ENCODE measurements at regions not wholly inside any gene's neighbourhood (a gene's known extent, or its start where the extent isn't known, plus 50 kb on each side); places are given as distances from the start of the nearest gene placed in this dataset.

- no peak for DNase-seq (ENCODE audit: low spot score)
These were observed 133.2 kb upstream of the TBX20 start for GRCh38 chr7:35386816-35387706.

- no peak for DNase-seq (ENCODE audit: low spot score)
These were observed 132.3 kb upstream of the TBX20 start for GRCh38 chr7:35386082-35386815.

- no peak for DNase-seq (ENCODE audit: low spot score)
These were observed 131.1 kb upstream of the TBX20 start for GRCh38 chr7:35384761-35385700.

- no peak for DNase-seq (ENCODE audit: low spot score)
These were observed 126.9 kb upstream of the TBX20 start for GRCh38 chr7:35380739-35381224.

GRCh38 chr7:35379481-35379880, 125.6 kb upstream of the TBX20 start:
- no peak for DNase-seq (ENCODE audit: low spot score)

- DNase-seq (ENCODE audit: low spot score), result no peak
These were observed 121.6 kb upstream of the TBX20 start for GRCh38 chr7:35375516-35375915.

- DNase-seq (ENCODE audit: low spot score), result no peak
These were observed 121.0 kb upstream of the TBX20 start for GRCh38 chr7:35374858-35375257.

GRCh38 chr7:35371221-35371620, 117.3 kb upstream of the TBX20 start:
- DNase-seq (ENCODE audit: low spot score), result no peak

- no peak for DNase-seq (ENCODE audit: low spot score)
These were observed 116.8 kb upstream of the TBX20 start for GRCh38 chr7:35370687-35371086.

GRCh38 chr7:35366167-35367155, 112.6 kb upstream of the TBX20 start:
- DNase-seq (ENCODE audit: low spot score), result no peak

- DNase-seq (ENCODE audit: low spot score), result no peak
These were observed 111.6 kb upstream of the TBX20 start for GRCh38 chr7:35365523-35365922.

- no peak for DNase-seq (ENCODE audit: low spot score)
These were observed 108.4 kb upstream of the TBX20 start for GRCh38 chr7:35362341-35362740.

GRCh38 chr7:35359423-35359822, 105.5 kb upstream of the TBX20 start:
- DNase-seq (ENCODE audit: low spot score), result no peak

GRCh38 chr7:35356495-35356894, 102.6 kb upstream of the TBX20 start:
- no peak for DNase-seq (ENCODE audit: low spot score)

- no peak for DNase-seq (ENCODE audit: low spot score)
These were observed 102.0 kb upstream of the TBX20 start for GRCh38 chr7:35355911-35356310.

- DNase-seq (ENCODE audit: low spot score), result no peak
These were observed 101.3 kb upstream of the TBX20 start for GRCh38 chr7:35355199-35355598.

- no peak for DNase-seq (ENCODE audit: low spot score)
These were observed 99.6 kb upstream of the TBX20 start for GRCh38 chr7:35353481-35353880.

GRCh38 chr7:35351466-35351865, 97.6 kb upstream of the TBX20 start:
- no peak for DNase-seq (ENCODE audit: low spot score)

GRCh38 chr7:35348611-35349400, 94.9 kb upstream of the TBX20 start:
- no peak for DNase-seq (ENCODE audit: low spot score)

- no peak for DNase-seq (ENCODE audit: low spot score)
These were observed 88.9 kb upstream of the TBX20 start for GRCh38 chr7:35342786-35343185.

Measured in CD4-positive, alpha-beta T cell treated with Interleukin-6 at 100 ng/mL for 8 hours (primary cell).